Muscle of arm (tissue), 1 donor: ENCODE measurements at regions not wholly inside any gene's neighbourhood (a gene's known extent, or its start where the extent isn't known, plus 50 kb on each side); places are given as distances from the start of the nearest gene placed in this dataset.
A peak's percentile ranks its signal among the peaks of the same experiment; 100 is the strongest.
"Not testable (repeated sequence)": the region's sequence is repeated elsewhere in the genome, so short reads cannot be mapped to it uniquely, and the experiment has no call there.

ENCODE experiments used
- DNase-seq: peaks from one replicate; pipeline ENCODE4 v3.0.0-alpha.2; 2013

DNA sequence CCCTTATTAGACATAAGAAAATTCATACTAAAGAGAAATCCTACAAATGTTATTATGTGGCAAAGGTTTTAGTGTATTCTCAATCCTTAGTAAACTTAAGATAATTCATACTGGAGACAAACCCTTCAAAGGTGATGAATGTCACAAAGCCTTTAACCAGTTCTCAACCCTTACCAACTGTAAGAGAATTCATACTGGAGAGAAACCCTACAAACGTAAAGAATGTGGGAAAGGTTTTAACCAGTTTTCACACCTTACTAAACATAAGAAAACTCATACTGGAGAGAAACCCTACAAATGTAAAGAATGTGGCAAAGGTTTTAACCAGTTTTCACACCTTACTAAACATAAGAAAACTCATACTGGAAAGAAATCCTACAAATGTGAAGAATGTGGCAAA, 93.2 kb downstream of the ZNF680 start:
- DNase-seq, result no peak

DNA sequence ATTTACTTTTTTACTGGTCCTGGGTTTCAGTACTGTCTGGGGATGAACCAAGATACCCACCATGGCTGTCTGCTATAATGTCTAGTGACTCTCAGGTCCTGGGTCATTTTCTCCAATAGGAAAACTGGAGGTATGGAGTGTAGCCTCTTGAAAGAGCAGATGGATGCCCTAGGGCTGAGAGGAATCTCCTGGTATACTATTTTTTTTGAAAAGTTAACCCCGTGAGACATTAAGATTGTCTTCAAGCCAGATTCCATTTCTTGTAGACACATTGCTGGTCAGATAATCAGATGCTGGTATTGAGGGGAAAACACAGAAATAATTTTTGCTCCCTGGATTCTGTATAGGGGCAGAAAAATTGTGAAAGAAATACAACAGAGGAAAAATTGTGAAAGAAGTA, 97.3 kb downstream of the ZNF680 start:
- DNase-seq, result no peak

DNA sequence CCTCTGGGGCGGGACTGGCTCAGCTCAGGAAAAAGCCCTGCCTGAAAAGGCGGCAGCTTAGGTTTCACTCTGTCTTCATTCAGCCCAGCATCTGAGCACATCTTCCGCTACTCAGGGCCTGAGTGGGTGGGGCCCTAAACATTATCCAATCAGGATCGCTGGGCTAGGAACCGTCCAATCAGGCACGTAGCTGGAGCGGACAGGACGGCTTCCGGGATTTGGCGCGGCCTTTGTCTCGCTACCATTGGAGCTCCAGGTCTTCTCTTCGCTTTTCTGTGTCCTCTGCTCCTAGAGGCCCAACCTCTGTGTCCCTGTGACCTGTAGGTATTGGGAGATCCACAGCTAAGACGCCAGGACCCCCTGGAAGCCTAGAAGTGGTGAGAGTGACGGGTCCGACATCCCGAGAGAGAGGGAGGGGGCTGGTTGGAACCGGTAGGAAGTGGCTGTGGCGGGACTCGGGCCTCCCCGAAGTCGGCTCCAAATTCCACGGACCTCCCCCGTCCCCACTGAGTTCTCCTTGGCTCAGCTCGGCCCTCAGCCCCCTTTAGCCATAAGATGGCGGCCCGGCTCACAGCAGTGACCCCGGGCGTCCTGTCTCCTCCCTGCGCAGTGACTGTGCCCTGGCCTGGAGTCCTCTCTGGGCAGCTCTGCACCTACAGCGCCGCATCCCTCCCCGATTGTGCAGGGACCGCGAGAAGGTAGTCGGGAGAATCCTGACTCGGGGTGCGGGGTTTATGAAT, 99.1 kb downstream of the ZNF680 start:
- DNase-seq, result peak; percentile 43

GRCh38 chr7:64459858-64460257, 103.0 kb downstream of the ZNF680 start:
- not testable (repeated sequence) for DNase-seq

GRCh38 chr7:64433590-64433989, 119.8 kb downstream of the ZNF736 start:
- no peak for DNase-seq

DNA sequence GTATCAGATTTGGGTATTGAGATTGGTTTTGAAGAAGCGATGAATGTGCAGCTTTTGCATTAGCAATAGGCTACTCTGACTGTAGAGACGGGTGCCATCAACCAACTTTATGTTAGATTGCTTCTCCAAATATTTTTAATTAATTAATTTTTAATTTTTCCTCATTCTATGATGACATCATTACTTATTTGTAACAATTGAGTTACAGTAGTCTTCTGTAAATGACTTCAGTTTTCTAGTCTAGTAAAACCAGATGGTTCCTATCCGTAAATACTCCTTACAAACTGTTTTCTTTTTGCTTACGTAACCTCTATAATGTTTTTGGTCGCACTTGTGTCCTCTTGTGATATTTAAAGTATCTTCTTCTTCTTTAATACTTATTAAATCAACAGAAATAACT, 118.1 kb downstream of the ZNF736 start:
- DNase-seq, result no peak

DNA sequence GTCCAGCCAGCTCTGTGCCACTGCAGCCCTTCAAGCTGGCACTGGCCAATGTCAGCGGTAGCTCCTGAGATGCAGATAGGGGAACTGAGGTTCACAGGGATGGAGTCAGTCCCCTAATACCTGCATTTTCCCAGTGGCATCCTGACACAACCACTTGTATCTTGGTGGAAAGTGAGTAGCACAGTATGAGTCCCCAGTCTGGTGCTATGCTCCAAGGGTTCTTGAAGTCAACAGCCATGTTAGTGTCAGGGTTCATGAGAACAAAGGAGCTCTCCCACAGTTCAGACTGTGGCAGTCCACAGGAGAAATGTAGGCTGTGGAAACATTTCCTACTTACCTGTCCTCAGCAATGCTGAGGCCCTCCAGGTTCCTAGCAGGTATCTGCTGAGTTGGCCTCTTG, 115.5 kb downstream of the ZNF736 start:
- DNase-seq, result no peak

- not testable (repeated sequence) for DNase-seq
These were observed 111.7 kb downstream of the ZNF736 start for GRCh38 chr7:64425436-64425835.

GRCh38 chr7:64407148-64407547, 93.4 kb downstream of the ZNF736 start:
- DNase-seq, result no peak
